ENCODE measurements at regions not wholly inside any gene's neighbourhood (a gene's known extent, or its start where the extent isn't known, plus 50 kb on each side); places are given as distances from the start of the nearest gene placed in this dataset.
"Not testable (repeated sequence)": the region's sequence is repeated elsewhere in the genome, so short reads cannot be mapped to it uniquely, and the experiment has no call there.

GRCh38 chr2:87093937-87094529 lies 72.4 kb upstream of the PLGLB1 start:
- H3K27me3 ChIP-seq (ENCODE audit: insufficient read depth, low read length, poor library complexity, severe bottlenecking); POLR2A ChIA-PET; H3K36me3 Mint-ChIP-seq; H3K9me3 Mint-ChIP-seq; CTCF ChIA-PET; H3K4me3 Mint-ChIP-seq; H3K27ac ChIP-seq (ENCODE audit: low read depth, low read length); H3K27me3 Mint-ChIP-seq; H3K4me3 ChIP-seq (ENCODE audit: low read length); H3K9me3 ChIP-seq (ENCODE audit: low read length); H3K4me1 ChIP-seq (ENCODE audit: insufficient read depth, low read length); H3K36me3 ChIP-seq (ENCODE audit: insufficient read depth, low read length); DNase-seq; H3K4me1 Mint-ChIP-seq; H3K27ac Mint-ChIP-seq: not testable (repeated sequence)

GRCh38 chr2:87095804-87096203 lies 74.2 kb upstream of the PLGLB1 start:
- DNase-seq; H3K27ac Mint-ChIP-seq; H3K9me3 Mint-ChIP-seq; H3K9me3 ChIP-seq (ENCODE audit: low read length); CTCF ChIA-PET; H3K36me3 ChIP-seq (ENCODE audit: insufficient read depth, low read length); H3K4me3 Mint-ChIP-seq; POLR2A ChIA-PET; H3K27me3 Mint-ChIP-seq; H3K4me1 ChIP-seq (ENCODE audit: insufficient read depth, low read length); H3K4me3 ChIP-seq (ENCODE audit: low read length); H3K27ac ChIP-seq (ENCODE audit: low read depth, low read length); H3K4me1 Mint-ChIP-seq; H3K27me3 ChIP-seq (ENCODE audit: insufficient read depth, low read length, poor library complexity, severe bottlenecking); H3K36me3 Mint-ChIP-seq: not testable (repeated sequence)

DNA sequence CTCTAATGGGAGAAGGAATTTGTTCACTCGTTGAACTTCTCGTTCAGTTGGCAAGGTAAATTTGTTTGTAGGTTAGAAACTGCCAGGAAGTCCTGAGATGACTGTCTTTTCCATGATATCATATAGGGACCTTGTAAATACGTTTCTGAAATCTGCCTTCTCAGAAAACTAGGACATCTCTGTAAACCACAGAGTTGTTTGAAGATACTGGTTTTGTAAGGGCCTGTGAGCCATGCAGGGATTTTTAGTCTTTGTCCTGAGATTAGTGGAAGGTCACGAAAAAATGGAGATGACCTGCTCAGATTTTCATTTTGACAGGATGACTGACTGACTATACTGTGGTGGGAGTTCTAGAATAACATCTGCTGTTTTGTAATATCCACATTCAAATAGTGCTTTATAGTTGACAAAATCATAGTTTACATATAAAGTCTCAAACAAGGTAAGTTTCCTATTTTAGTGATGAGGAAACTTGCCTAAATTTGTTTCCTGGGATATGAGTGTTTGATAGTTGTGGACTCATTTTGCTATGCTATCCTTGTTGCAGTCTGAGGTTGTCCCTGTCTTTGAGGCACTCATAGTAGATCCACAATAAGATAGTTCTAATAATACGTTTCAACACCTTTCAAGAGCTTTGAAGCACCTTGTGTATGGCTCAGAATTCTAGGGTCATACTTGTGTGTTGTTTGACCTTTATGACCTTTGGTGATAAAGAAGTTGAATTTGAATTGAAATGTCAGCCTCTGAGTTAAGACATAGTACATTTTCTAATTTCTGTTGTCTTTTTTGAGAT lies 107.3 kb upstream of the PLGLB1 start:
- H3K27me3 Mint-ChIP-seq; H3K27ac ChIP-seq (ENCODE audit: low read depth, low read length); H3K4me3 ChIP-seq (ENCODE audit: low read length); H3K36me3 ChIP-seq (ENCODE audit: insufficient read depth, low read length); H3K36me3 Mint-ChIP-seq; DNase-seq; H3K9me3 ChIP-seq (ENCODE audit: low read length); H3K9me3 Mint-ChIP-seq; POLR2A ChIA-PET; CTCF ChIA-PET; H3K27me3 ChIP-seq (ENCODE audit: insufficient read depth, low read length, poor library complexity, severe bottlenecking); H3K4me1 ChIP-seq (ENCODE audit: insufficient read depth, low read length): not testable (repeated sequence)
- Mint-ChIP-seq H3K4me3 (peak overlapping the region in 4 of 7 donors; percentile 19 to 65 (median 57)), H3K27ac (peak overlapping the region in 2 of 8 donors; percentile 73 to 82), H3K4me1 (peaks cover 4 to 12% (median 8%) of the 10 kb centered on the region in 3 donors)

- H3K4me3 Mint-ChIP-seq; H3K4me3 ChIP-seq (ENCODE audit: low read length); H3K27ac ChIP-seq (ENCODE audit: low read depth, low read length); H3K9me3 ChIP-seq (ENCODE audit: low read length); POLR2A ChIA-PET; H3K4me1 ChIP-seq (ENCODE audit: insufficient read depth, low read length); H3K27ac Mint-ChIP-seq; CTCF ChIA-PET; H3K27me3 ChIP-seq (ENCODE audit: insufficient read depth, low read length, poor library complexity, severe bottlenecking); H3K36me3 Mint-ChIP-seq; H3K27me3 Mint-ChIP-seq; H3K9me3 Mint-ChIP-seq; H3K36me3 ChIP-seq (ENCODE audit: insufficient read depth, low read length): not testable (repeated sequence)
- H3K4me1 Mint-ChIP-seq = peaks cover 4 to 12% (median 8%) of the 10 kb centered on the region in 3 donors
- peak in 1 of 5 donors; percentile 12 for DNase-seq
Measured at GRCh38 chr2:87132577-87132976, 110.9 kb upstream of the PLGLB1 start.

GRCh38 chr2:87151835-87152493 lies 130.3 kb upstream of the PLGLB1 start:
- H3K4me1 Mint-ChIP-seq; H3K4me3 ChIP-seq (ENCODE audit: low read length); H3K4me1 ChIP-seq (ENCODE audit: insufficient read depth, low read length); H3K27me3 Mint-ChIP-seq; POLR2A ChIA-PET; DNase-seq; H3K4me3 Mint-ChIP-seq; H3K27me3 ChIP-seq (ENCODE audit: insufficient read depth, low read length, poor library complexity, severe bottlenecking); H3K27ac Mint-ChIP-seq; CTCF ChIA-PET; H3K9me3 ChIP-seq (ENCODE audit: low read length); H3K9me3 Mint-ChIP-seq; H3K36me3 ChIP-seq (ENCODE audit: insufficient read depth, low read length); H3K36me3 Mint-ChIP-seq; H3K27ac ChIP-seq (ENCODE audit: low read depth, low read length): not testable (repeated sequence)

GRCh38 chr2:87174454-87174853 lies 152.8 kb upstream of the PLGLB1 start:
- H3K27ac ChIP-seq (ENCODE audit: low read depth, low read length); POLR2A ChIA-PET; H3K36me3 Mint-ChIP-seq; H3K4me1 ChIP-seq (ENCODE audit: insufficient read depth, low read length); H3K4me3 ChIP-seq (ENCODE audit: low read length); H3K9me3 ChIP-seq (ENCODE audit: low read length); H3K36me3 ChIP-seq (ENCODE audit: insufficient read depth, low read length); CTCF ChIA-PET; H3K9me3 Mint-ChIP-seq; DNase-seq; H3K27me3 ChIP-seq (ENCODE audit: insufficient read depth, low read length, poor library complexity, severe bottlenecking); H3K4me3 Mint-ChIP-seq; H3K4me1 Mint-ChIP-seq; H3K27ac Mint-ChIP-seq; H3K27me3 Mint-ChIP-seq: not testable (repeated sequence)

DNA sequence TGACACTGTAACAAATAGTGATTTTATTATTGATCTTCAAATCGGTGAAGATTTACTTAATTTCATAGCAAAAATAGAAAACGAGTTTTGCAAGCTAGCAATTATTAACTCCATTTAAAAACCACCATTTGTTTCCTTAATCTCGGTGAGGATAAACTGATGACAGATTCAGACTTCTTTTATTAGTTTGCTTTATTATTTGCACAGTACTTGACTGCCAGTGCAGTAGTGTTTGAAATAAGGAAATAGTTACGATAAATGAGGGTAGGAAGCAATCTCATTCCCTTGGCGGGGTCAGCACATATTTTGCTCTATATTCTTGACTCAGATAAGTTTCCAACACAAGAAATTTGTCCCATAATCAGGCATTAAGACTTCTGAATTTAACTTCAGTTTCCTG lies 161.7 kb upstream of the PLGLB1 start:
- H3K4me1 Mint-ChIP-seq; H3K27me3 Mint-ChIP-seq; H3K9me3 Mint-ChIP-seq; H3K4me1 ChIP-seq (ENCODE audit: insufficient read depth, low read length); DNase-seq; H3K4me3 ChIP-seq (ENCODE audit: low read length); H3K27ac Mint-ChIP-seq; POLR2A ChIA-PET; CTCF ChIA-PET; H3K27me3 ChIP-seq (ENCODE audit: insufficient read depth, low read length, poor library complexity, severe bottlenecking); H3K27ac ChIP-seq (ENCODE audit: low read depth, low read length); H3K9me3 ChIP-seq (ENCODE audit: low read length); H3K36me3 Mint-ChIP-seq; H3K36me3 ChIP-seq (ENCODE audit: insufficient read depth, low read length); H3K4me3 Mint-ChIP-seq: not testable (repeated sequence)

- DNase-seq; H3K9me3 Mint-ChIP-seq; H3K27ac Mint-ChIP-seq; H3K27ac ChIP-seq (ENCODE audit: low read depth, low read length); H3K27me3 Mint-ChIP-seq; POLR2A ChIA-PET; H3K4me3 Mint-ChIP-seq; CTCF ChIA-PET; H3K9me3 ChIP-seq (ENCODE audit: low read length); H3K4me1 ChIP-seq (ENCODE audit: insufficient read depth, low read length); H3K27me3 ChIP-seq (ENCODE audit: insufficient read depth, low read length, poor library complexity, severe bottlenecking); H3K36me3 Mint-ChIP-seq; H3K4me1 Mint-ChIP-seq; H3K4me3 ChIP-seq (ENCODE audit: low read length); H3K36me3 ChIP-seq (ENCODE audit: insufficient read depth, low read length): not testable (repeated sequence)
Measured at GRCh38 chr2:87184260-87184659, 162.6 kb upstream of the PLGLB1 start.
